GM13976 (cell line): ENCODE measurements at regions not wholly inside any gene's neighbourhood (a gene's known extent, or its start where the extent isn't known, plus 50 kb on each side); places are given as distances from the start of the nearest gene placed in this dataset.

Experiments used
- DNase-seq: peaks from one replicate; pipeline ENCODE4 v3.0.0; 2012; ENCODE audit warnings: low spot score
- CTCF ChIP-seq: IDR thresholded peaks from 2 replicates; pipeline ENCODE4 v1.5.1; 2012; ENCODE audit warnings: borderline replicate concordance, mild to moderate bottlenecking; ENCODE audit not compliant: insufficient read depth; ENCODE audit errors: extremely low read depth, missing control alignments, control extremely low read depth
- in situ Hi-C: fragments of 300-500 bp; cut with MboI; formaldehyde crosslinking; loops from one replicate; pipeline ENCODE4 v1.12.0; 2022; ENCODE audit warnings: low sequenced_read_pairs, mixed read lengths, inconsistent platforms; ENCODE audit not compliant: unreplicated experiment

- in situ Hi-C loops: no loop called here
- TF ChIP-seq CTCF: no peak
- no peak for DNase-seq
Measured at GRCh38 chr1:193372553-193372952, 186.1 kb upstream of the B3GALT2 start.

- in situ Hi-C loops: no loop called here
- DNase-seq: peak; percentile 25
- TF ChIP-seq CTCF: no peak
Measured at GRCh38 chr1:193368302-193368701, 181.9 kb upstream of the B3GALT2 start.

- TF ChIP-seq CTCF: no peak
- in situ Hi-C loops: no loop called here
- DNase-seq: no peak
Measured at GRCh38 chr1:193367863-193368262, 181.4 kb upstream of the B3GALT2 start.

GRCh38 chr1:193366764-193367507 lies 180.5 kb upstream of the B3GALT2 start:
- in situ Hi-C loops: no loop called here
- DNase-seq: no peak
- TF ChIP-seq CTCF: no peak

- in situ Hi-C loops: no loop called here
- TF ChIP-seq CTCF: no peak
- no peak for DNase-seq
Measured at GRCh38 chr1:193365966-193366365, 179.6 kb upstream of the B3GALT2 start.

GRCh38 chr1:193359631-193360030 lies 173.2 kb upstream of the B3GALT2 start:
- no peak for DNase-seq
- TF ChIP-seq CTCF: no peak
- in situ Hi-C loops: no loop called here

- in situ Hi-C loops: no loop called here
- DNase-seq: no peak
- no peak for TF ChIP-seq CTCF
Measured at GRCh38 chr1:193358419-193358818, 172.0 kb upstream of the B3GALT2 start.
